H1 (cell line): ENCODE measurements at regions not wholly inside any gene's neighbourhood (a gene's known extent, or its start where the extent isn't known, plus 50 kb on each side); places are given as distances from the start of the nearest gene placed in this dataset.

Source experiments
- CTCF ChIA-PET: fragments of 300-600 bp; sonication (Branson Sonifier 250); formaldehyde crosslinking; loops from one replicate; lab custom pipeline; 2021; ENCODE audit not compliant: partially characterized antibody; lab: Charles Lee
- POLR2A ChIA-PET: fragments of 300-600 bp; sonication (Branson Sonifier 250); formaldehyde crosslinking; loops from one replicate; lab custom pipeline; 2021; ENCODE audit warnings: inconsistent platforms; ENCODE audit not compliant: partially characterized antibody; lab: Charles Lee
- DNase-seq, 2 experiments: peaks; one replicate each; pipeline versions ENCODE4 v3.0.0 to v3.0.0-alpha.2; 2010 to 2022; ENCODE audit warnings: low spot score in 2 of 2, low read depth in 1 of 2, mixed read lengths in 1 of 2
- FAIRE-seq: peaks from 2 replicates; lab custom pipeline; 2011; peaks lifted over from hg19 to GRCh38; lab: Jason Lieb, UNC
- H2AFZ ChIP-seq: 2 replicates; pipeline ENCODE4 v1.8.1; 2012; ENCODE audit warnings: low read length, inconsistent platforms
- H2AK5ac ChIP-seq: 2 replicates; pipeline ENCODE4 v1.6.1; 2013; ENCODE audit warnings: low read depth, low read length
- H2BK120ac ChIP-seq: replicated peaks from 2 replicates; pipeline ENCODE3; 2013; ENCODE audit warnings: low read depth, low read length, inconsistent platforms
- H2BK12ac ChIP-seq: 2 replicates; pipeline ENCODE4 v1.6.1; 2013; ENCODE audit warnings: low read depth, low read length
- H2BK15ac ChIP-seq: 2 replicates; pipeline ENCODE4 v1.6.1; 2013; ENCODE audit warnings: low read length
- H2BK20ac ChIP-seq: 2 replicates; pipeline ENCODE4 v1.6.1; 2013; ENCODE audit warnings: low read length
- H2BK5ac ChIP-seq: 2 replicates; pipeline ENCODE4 v1.6.1; 2013; ENCODE audit warnings: low read depth, low read length
- H3K14ac ChIP-seq: 2 replicates; pipeline ENCODE4 v1.6.1; 2013; ENCODE audit warnings: inconsistent platforms; ENCODE audit not compliant: insufficient read length
- H3K18ac ChIP-seq: 2 replicates; pipeline ENCODE4 v1.6.1; 2013; ENCODE audit warnings: low read length; ENCODE audit errors: extremely low read depth
- H3K23ac ChIP-seq: 2 replicates; pipeline ENCODE4 v1.6.1; 2013; ENCODE audit warnings: inconsistent platforms; ENCODE audit not compliant: insufficient read length
- H3K23me2 ChIP-seq: 2 replicates; pipeline ENCODE4 v1.6.1; 2013; ENCODE audit warnings: low read depth, low read length
- H3K27ac ChIP-seq: 2 replicates; pipeline ENCODE4 v1.6.1; 2011; ENCODE audit warnings: low read depth, low read length, inconsistent platforms
- H3K27me3 ChIP-seq, 4 experiments: replicated peaks in 1 of 4; 1 replicate in 1 of 4; 2 replicates in 3 of 4; pipeline versions ENCODE4 v1.6.1 to v1.8.1; 2011 to 2013; ENCODE audit warnings: low read length in 3 of 4, mild to moderate bottlenecking in 3 of 4, inconsistent platforms in 2 of 4, mixed read lengths in 2 of 4, moderate library complexity in 1 of 4; ENCODE audit not compliant: control insufficient read depth in 3 of 4, insufficient read depth in 3 of 4; ENCODE audit errors: extremely low read depth in 1 of 4
- H3K36me3 ChIP-seq, 4 experiments: 2 replicates each; pipeline versions ENCODE4 v1.6.1 to v1.8.1; 2011 to 2013; ENCODE audit warnings: mild to moderate bottlenecking in 4 of 4, low read length in 3 of 4, moderate library complexity in 2 of 4, control low read depth in 1 of 4, inconsistent platforms in 1 of 4; ENCODE audit not compliant: insufficient read depth in 4 of 4, control insufficient read depth in 2 of 4
- H3K4ac ChIP-seq: replicated peaks from 2 replicates; pipeline ENCODE3; 2013; ENCODE audit warnings: low read length, low read depth, mixed read lengths, inconsistent platforms; ENCODE audit not compliant: insufficient read length
- H3K4me1 ChIP-seq, 4 experiments: replicated peaks in 1 of 4; 1 replicate in 1 of 4; 2 replicates in 3 of 4; pipeline versions ENCODE4 v1.6.1 to v1.8.1; 2011 to 2013; ENCODE audit warnings: low read length in 3 of 4, inconsistent platforms in 2 of 4, mixed read lengths in 1 of 4; ENCODE audit not compliant: insufficient read depth in 4 of 4, control insufficient read depth in 3 of 4
- H3K4me2 ChIP-seq, 2 experiments: 2 replicates each; pipeline versions ENCODE4 v1.6.1 to v1.8.1; 2011 to 2013; ENCODE audit warnings: low read depth in 2 of 2, low read length in 2 of 2, control low read depth in 1 of 2, inconsistent platforms in 1 of 2, mild to moderate bottlenecking in 1 of 2; ENCODE audit not compliant: insufficient read depth in 1 of 2
- H3K4me3 ChIP-seq, 4 experiments: fragments of 200-600, 300-600 bp in 1 of 4; sonication (generic), shearing (Covaris generic), sonication (Bioruptor Twin) in 1 of 4; 2 replicates each; pipeline versions ENCODE4 v1.5.1 to v1.8.1; 2011 to 2016; ENCODE audit warnings: low read length in 4 of 4, low read depth in 3 of 4, control low read depth in 2 of 4, inconsistent platforms in 2 of 4, mild to moderate bottlenecking in 2 of 4, mixed read lengths in 1 of 4, moderate library complexity in 1 of 4; ENCODE audit not compliant: insufficient read depth in 2 of 4; ENCODE audit errors: extremely low read depth in 1 of 4
- H3K56ac ChIP-seq: replicated peaks from 2 replicates; pipeline ENCODE3; 2013; ENCODE audit warnings: low read depth, mild to moderate bottlenecking, mixed read lengths, low read length, inconsistent platforms; ENCODE audit not compliant: insufficient read length
- H3K79me1 ChIP-seq: 2 replicates; pipeline ENCODE4 v1.6.1; 2013; ENCODE audit warnings: low read depth, low read length, control low read depth
- H3K79me2 ChIP-seq, 2 experiments: 2 replicates each; pipeline versions ENCODE4 v1.6.1 to v1.8.1; 2012 to 2013; ENCODE audit warnings: low read length in 2 of 2, mild to moderate bottlenecking in 2 of 2, inconsistent platforms in 1 of 2; ENCODE audit not compliant: insufficient read depth in 2 of 2, control insufficient read depth in 1 of 2
- H3K9ac ChIP-seq, 4 experiments: replicated peaks in 1 of 4; 1 replicate in 1 of 4; 2 replicates in 3 of 4; pipeline versions ENCODE4 v1.6.1 to v1.8.1; 2011 to 2013; ENCODE audit warnings: low read depth in 3 of 4, low read length in 3 of 4, control low read depth in 2 of 4, mild to moderate bottlenecking in 2 of 4, moderate library complexity in 2 of 4, inconsistent platforms in 1 of 4; ENCODE audit errors: extremely low read depth in 1 of 4
- H3K9me3 ChIP-seq, 2 experiments: 2 replicates each; pipeline versions ENCODE4 v1.6.1 to v1.8.1; 2012 to 2013; ENCODE audit warnings: mild to moderate bottlenecking in 2 of 2, moderate library complexity in 2 of 2, control low read depth in 1 of 2, inconsistent platforms in 1 of 2, low read depth in 1 of 2, low read length in 1 of 2, mixed read lengths in 1 of 2; ENCODE audit not compliant: insufficient read depth in 2 of 2
- H4K20me1 ChIP-seq, 2 experiments: replicated peaks in 1 of 2; 2 replicates each; pipeline versions ENCODE3 to v1.8.1; 2011 to 2013; ENCODE audit warnings: inconsistent platforms in 2 of 2, low read length in 2 of 2, mild to moderate bottlenecking in 1 of 2; ENCODE audit not compliant: insufficient read depth in 2 of 2, control insufficient read depth in 1 of 2
- H4K5ac ChIP-seq: 2 replicates; pipeline ENCODE4 v1.6.1; 2013; ENCODE audit warnings: low read length, low read depth, mixed read lengths, inconsistent platforms; ENCODE audit not compliant: insufficient read length
- H4K8ac ChIP-seq: 2 replicates; pipeline ENCODE4 v1.8.0; 2013; ENCODE audit warnings: mild to moderate bottlenecking, moderate library complexity, low read length, inconsistent platforms; ENCODE audit not compliant: insufficient read depth; ENCODE audit errors: extremely low read depth
- H4K91ac ChIP-seq: replicated peaks from 2 replicates; pipeline ENCODE3; 2013; ENCODE audit warnings: low read length, mixed read lengths, inconsistent platforms; ENCODE audit not compliant: insufficient read length
- JUND ChIP-seq: IDR thresholded peaks from 2 replicates; pipeline ENCODE4 v1.6.1; 2011; ENCODE audit warnings: mild to moderate bottlenecking, improper control_type of control experiment, low read length
- RNF2 ChIP-seq: fragments of 200-900, 300-1000 bp; sonication (generic); IDR thresholded peaks from 2 replicates; pipeline ENCODE4 v1.7.1; 2016; ENCODE audit warnings: borderline replicate concordance, low read depth, mild to moderate bottlenecking, antibody characterized with exemption, low read length; ENCODE audit not compliant: poor library complexity, severe bottlenecking; ENCODE audit errors: missing control alignments

DNA sequence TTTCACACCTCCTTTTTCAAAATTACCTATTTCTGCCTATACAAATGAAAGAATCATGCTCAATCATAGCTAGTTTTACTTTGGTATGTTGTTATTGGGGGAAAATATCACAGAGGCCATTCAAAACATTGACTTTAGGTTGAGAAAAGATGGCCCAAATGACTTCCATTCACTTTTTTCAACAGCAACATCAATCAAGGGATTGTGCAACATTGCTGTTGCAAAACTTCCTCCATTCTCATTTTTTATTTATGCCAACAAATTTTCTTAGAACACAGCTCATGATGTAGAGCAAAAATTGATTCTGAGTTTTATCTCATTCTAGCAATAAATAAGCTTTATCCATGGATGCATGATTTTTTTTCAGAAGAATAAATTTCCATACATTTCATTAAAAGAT, 93.6 kb upstream of the RORB start:
- Histone ChIP-seq H4K91ac (no peak overlapping the region), H2BK15ac (no peak overlapping the region), H3K14ac (no peak overlapping the region), H3K79me1 (no peaks in the 10 kb centered on the region), H3K27me3 (no peaks in the 10 kb centered on the region), H3K23me2 (no peaks in the 10 kb centered on the region), H2BK20ac (no peak overlapping the region), H2AK5ac (no peak overlapping the region), H4K20me1 (no peaks in the 10 kb centered on the region), H4K8ac (no peak overlapping the region), H3K79me2 (no peaks in the 10 kb centered on the region), H2BK5ac (no peak overlapping the region)
- POLR2A ChIA-PET = no interaction called here
- no peak for DNase-seq
- TF ChIP-seq JUND (no peak), RNF2 (no peak)
- TF ChIP-seq, all 59 proteins: peak for 0
- H2BK120ac ChIP-seq = no peak overlapping the region
- no peak for FAIRE-seq
- no peak overlapping the region for H3K27ac ChIP-seq
- H4K5ac ChIP-seq = no peak overlapping the region
- no peak overlapping the region for H3K56ac ChIP-seq
- no peak overlapping the region for H3K4me3 ChIP-seq
- no peak overlapping the region for H3K4me2 ChIP-seq
- CTCF ChIA-PET = interaction anchor here (1.0 to 1.3 kb wide), 3 partner anchors 8 to 166 kb away, joined by 3 to 4 read pairs (median 3); no protein-coding TSS in a partner anchor
- no peaks in the 10 kb centered on the region for H3K36me3 ChIP-seq
- no peak overlapping the region for H3K4ac ChIP-seq
- no peaks in the 10 kb centered on the region; a peak in 1 of 4 replicates for H3K9me3 ChIP-seq
- no peak overlapping the region for H3K18ac ChIP-seq
- no peak overlapping the region for H3K9ac ChIP-seq
- H2BK12ac ChIP-seq = no peak overlapping the region
- no peak overlapping the region for H2AFZ ChIP-seq
- no peaks in the 10 kb centered on the region for H3K4me1 ChIP-seq
- H3K23ac ChIP-seq = no peak overlapping the region
